ENCODE measurements at regions not wholly inside any gene's neighbourhood (a gene's known extent, or its start where the extent isn't known, plus 50 kb on each side); places are given as distances from the start of the nearest gene placed in this dataset.

DNA sequence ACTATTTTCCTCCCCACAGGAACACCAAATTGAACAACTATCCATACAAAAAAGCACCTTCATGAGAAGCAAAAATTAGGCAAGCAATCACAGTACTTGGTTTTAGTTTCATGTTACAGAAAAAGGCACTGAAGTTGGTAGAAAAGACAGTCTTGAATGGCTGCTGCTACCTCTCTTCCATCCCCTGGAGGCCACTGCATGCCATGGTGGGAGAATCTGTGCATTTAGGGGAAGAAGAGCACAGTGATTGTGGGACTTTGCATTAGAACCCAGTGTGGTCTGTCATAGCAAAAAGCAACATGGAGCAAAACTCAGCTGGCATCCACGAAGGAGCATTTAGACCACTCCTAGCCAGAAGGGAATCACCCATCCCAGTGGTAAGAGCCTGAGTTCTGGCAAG is 941.9 kb downstream of the PCDH18 start:
- no peak for DNase-seq (ENCODE audit: low read depth in 1 of 2, low spot score in 1 of 2)
- H3K27ac ChIP-seq (replicated peaks), result no peak overlapping the region
- no peaks in the 10 kb centered on the region for H3K27me3 ChIP-seq (ENCODE audit: insufficient read depth, poor library complexity, severe bottlenecking)
- TF ChIP-seq, protein P1, sequence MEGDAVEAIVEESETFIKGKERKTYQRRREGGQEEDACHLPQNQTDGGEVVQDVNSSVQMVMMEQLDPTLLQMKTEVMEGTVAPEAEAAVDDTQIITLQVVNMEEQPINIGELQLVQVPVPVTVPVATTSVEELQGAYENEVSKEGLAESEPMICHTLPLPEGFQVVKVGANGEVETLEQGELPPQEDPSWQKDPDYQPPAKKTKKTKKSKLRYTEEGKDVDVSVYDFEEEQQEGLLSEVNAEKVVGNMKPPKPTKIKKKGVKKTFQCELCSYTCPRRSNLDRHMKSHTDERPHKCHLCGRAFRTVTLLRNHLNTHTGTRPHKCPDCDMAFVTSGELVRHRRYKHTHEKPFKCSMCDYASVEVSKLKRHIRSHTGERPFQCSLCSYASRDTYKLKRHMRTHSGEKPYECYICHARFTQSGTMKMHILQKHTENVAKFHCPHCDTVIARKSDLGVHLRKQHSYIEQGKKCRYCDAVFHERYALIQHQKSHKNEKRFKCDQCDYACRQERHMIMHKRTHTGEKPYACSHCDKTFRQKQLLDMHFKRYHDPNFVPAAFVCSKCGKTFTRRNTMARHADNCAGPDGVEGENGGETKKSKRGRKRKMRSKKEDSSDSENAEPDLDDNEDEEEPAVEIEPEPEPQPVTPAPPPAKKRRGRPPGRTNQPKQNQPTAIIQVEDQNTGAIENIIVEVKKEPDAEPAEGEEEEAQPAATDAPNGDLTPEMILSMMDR (IDR thresholded peaks at IDR 0.05; ENCODE audit: insufficient read depth, low read length), result no peak
- TF ChIP-seq POLR2AphosphoS5 (IDR thresholded peaks at IDR 0.05; ENCODE audit: low read depth), result no peak
- TF ChIP-seq REST (IDR thresholded peaks at IDR 0.05; ENCODE audit: insufficient replicate concordance, low read depth), result no peak
- no peak for TF ChIP-seq SPI1 (IDR thresholded peaks at IDR 0.05; ENCODE audit: borderline replicate concordance, low read depth)
- TF ChIP-seq GABPA (IDR thresholded peaks at IDR 0.05; ENCODE audit: low read depth), result no peak
- H3K4me3 ChIP-seq (replicated peaks; ENCODE audit: insufficient read depth, low read length), result no peak overlapping the region

GRCh38 chr4:136583567-136583966 is 948.7 kb downstream of the PCDH18 start:
- no peak overlapping the region for H3K27ac ChIP-seq (replicated peaks)
- TF ChIP-seq, protein P1 (IDR thresholded peaks at IDR 0.05; ENCODE audit: insufficient read depth, low read length), result no peak
- TF ChIP-seq POLR2AphosphoS5 (IDR thresholded peaks at IDR 0.05; ENCODE audit: low read depth) (no peak), GABPA (IDR thresholded peaks at IDR 0.05; ENCODE audit: low read depth) (no peak), REST (IDR thresholded peaks at IDR 0.05; ENCODE audit: insufficient replicate concordance, low read depth) (no peak), SPI1 (IDR thresholded peaks at IDR 0.05; ENCODE audit: borderline replicate concordance, low read depth) (no peak)
- H3K4me3 ChIP-seq (replicated peaks; ENCODE audit: insufficient read depth, low read length), result no peak overlapping the region
- H3K27me3 ChIP-seq (ENCODE audit: insufficient read depth, poor library complexity, severe bottlenecking), result no peaks in the 10 kb centered on the region
- no peak for DNase-seq (ENCODE audit: low read depth in 1 of 2, low spot score in 1 of 2)

GRCh38 chr4:136581119-136581518 is 951.2 kb downstream of the PCDH18 start:
- DNase-seq (ENCODE audit: low read depth in 1 of 2, low spot score in 1 of 2), result no peak
- no peak for TF ChIP-seq GABPA (IDR thresholded peaks at IDR 0.05; ENCODE audit: low read depth)
- no peak for TF ChIP-seq REST (IDR thresholded peaks at IDR 0.05; ENCODE audit: insufficient replicate concordance, low read depth)
- no peak for TF ChIP-seq POLR2AphosphoS5 (IDR thresholded peaks at IDR 0.05; ENCODE audit: low read depth)
- TF ChIP-seq, protein P1 (IDR thresholded peaks at IDR 0.05; ENCODE audit: insufficient read depth, low read length), result no peak
- TF ChIP-seq SPI1 (IDR thresholded peaks at IDR 0.05; ENCODE audit: borderline replicate concordance, low read depth), result no peak
- Histone ChIP-seq H3K27ac (replicated peaks) (no peak overlapping the region), H3K4me3 (replicated peaks; ENCODE audit: insufficient read depth, low read length) (no peak overlapping the region), H3K27me3 (ENCODE audit: insufficient read depth, poor library complexity, severe bottlenecking) (no peaks in the 10 kb centered on the region)

All from HL-60 (cell line).